ENCODE measurements at regions not wholly inside any gene's neighbourhood (a gene's known extent, or its start where the extent isn't known, plus 50 kb on each side); places are given as distances from the start of the nearest gene placed in this dataset.

DNA sequence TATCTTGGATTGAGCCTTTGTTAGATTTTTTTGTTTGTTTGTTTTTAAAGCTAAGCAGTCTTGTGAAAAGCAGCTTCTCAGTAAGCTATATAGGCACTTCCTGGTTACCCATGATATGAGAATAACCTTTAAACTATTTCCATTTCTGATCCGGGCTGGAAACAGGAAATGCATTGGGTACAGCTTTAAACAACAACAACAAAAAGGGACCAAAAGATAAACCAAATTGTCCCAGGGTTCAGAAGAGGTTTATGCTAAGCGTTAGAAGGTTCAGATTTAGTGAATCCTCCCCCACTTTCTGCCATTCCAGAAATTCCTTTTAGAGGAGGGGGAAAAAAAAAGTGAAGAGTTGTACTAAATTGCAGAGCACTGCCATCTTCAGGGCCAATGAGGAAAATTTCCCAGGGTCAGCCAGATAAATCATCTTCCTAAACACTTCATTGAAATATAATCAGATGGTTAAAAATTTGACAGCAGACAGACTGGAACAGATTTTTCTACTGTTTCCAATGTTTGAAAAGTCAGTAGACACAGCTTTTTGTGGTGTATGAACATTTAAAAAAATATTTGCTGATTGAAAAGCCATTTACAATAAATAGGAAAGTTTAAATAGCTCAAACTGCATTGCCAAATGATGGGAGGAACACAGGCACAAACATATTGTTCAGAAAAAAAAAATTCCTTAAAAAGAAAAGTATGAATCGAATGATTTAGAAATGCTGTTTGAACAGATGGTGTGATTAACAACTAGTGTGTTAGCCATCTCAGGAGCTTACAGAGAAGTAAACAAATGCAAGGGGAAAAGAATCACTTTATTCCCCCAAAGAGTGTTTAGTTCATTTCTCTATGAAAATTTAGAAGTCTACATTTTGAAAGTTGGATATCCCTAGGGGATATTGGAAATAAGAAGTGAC is 189.9 kb upstream of the TANK start:
- DNase-seq = peak; percentile 47

DNA sequence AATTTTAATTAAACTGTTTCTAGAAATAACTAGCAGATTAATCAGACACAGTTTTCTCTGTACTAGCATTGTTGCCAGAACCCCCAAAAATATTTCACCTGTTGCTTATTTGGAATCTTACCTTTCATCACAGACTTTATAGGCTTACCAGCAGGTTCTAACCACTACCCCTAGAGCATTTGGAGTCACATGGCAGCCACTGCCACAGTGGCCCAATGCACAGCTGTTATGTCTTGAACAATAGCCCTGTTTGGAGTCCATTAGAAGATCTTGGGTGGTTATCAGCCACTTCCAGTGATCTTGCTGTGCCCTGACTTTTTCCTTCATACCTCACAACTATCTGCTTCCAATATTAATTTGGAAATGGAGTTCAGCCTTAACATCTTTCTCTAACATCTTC is 186.2 kb upstream of the TANK start:
- no peak for DNase-seq

DNA sequence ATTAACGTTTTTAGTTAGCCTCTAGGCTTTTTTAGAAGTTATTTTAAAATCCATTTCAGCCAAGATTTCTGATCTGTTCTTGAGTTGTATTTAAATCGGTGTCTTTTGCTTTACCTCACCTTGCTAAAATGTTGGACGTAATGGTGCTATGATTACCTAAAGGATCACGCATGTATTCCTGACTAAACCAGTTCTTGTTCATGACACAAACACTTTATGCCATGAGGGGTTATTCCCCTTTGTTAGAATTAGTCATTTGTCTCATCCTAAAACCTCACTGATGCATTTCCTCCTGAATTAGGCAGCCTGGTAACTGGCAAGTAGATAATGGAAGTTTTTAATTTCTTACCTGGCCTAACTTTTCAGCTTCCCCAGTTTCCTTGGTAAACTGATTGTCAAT is 185.4 kb upstream of the TANK start:
- DNase-seq = peak; percentile 3

DNA sequence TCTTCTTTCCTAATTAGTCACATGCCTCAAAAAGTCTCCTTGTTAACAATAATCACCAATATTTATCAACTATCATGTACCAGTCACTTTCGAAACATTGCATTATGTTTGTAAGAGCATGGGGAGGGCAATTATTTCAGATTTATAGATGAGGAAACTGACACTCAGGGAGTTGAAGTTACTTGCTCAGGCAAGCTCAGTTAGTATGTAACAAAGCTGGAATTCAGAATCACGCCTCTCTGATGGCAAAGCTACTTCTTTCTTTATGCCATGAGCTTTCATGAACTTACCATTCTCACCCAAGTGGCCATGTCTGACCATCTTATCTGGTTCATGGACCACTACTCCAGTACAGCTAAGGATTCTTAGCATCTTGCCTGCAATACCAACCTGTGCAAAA is 183.4 kb upstream of the TANK start:
- no peak for DNase-seq

DNA sequence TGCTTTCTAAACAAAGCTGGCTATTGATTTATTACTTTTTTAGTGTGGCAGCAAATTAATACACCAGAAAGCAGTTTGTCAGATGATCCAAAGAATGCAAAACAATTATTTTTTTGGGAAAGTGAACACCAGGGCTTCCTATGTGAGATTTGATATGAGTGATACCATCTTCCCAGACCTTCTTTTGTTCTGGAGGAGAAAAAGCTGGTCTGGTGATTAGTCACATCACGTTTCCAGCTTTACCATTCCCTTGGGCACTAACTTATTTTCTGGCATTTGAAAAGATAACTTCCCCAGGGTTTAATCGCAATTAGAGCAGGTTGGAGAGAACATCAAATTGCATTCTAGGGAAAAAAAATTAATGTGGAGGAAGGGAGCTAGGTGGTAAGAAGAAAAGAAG is 182.9 kb upstream of the TANK start:
- DNase-seq = no peak

DNA sequence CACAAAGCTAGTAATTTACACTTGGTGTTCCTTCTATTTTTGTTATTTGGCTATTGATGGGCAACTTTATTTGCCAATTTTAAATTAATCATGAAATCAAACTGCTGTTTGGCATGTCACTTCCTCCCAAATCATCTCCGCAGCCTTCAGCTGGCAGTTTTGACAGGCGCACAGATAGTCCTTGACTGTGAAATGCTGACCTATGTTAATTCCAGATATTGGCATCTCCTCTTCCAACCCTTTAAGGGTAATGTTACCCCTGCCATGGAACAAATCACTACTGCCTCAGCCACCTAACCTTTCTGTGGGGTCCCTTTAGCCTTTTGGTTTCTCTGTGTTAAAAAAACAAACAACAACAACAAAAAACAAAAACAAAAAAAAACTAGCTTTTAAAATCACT is 182.4 kb upstream of the TANK start:
- DNase-seq = no peak

DNA sequence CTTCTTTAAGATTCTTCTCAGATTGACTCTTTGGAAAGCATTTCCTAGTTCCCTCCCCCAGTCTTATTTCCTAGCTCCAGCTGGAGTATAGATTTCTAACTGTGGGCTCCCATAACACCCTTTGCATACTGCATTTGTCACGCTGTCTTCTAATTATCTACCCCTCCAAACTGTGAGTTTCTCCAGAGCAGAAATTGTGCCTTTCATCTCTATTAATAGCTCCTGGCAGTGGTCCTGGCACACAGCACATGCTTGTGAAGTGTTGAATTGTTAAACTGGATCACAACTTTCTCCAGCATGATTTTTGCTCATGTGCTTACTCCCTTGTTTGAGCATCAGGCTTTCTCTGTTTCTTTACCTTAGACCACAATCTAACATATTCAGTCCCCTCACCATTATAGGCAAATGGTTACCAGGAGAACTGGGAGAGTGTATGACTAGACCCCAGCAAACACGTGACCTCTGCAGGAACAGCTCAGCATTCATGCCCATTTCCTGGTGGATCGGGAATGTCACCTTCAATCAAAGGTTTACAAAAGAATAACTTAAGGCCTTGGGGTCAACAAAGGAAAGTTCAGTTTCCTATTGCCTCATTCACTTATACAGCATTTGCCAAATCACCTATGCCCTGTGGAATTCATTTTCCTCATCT is 175.7 kb upstream of the TANK start:
- DNase-seq = no peak

DNA sequence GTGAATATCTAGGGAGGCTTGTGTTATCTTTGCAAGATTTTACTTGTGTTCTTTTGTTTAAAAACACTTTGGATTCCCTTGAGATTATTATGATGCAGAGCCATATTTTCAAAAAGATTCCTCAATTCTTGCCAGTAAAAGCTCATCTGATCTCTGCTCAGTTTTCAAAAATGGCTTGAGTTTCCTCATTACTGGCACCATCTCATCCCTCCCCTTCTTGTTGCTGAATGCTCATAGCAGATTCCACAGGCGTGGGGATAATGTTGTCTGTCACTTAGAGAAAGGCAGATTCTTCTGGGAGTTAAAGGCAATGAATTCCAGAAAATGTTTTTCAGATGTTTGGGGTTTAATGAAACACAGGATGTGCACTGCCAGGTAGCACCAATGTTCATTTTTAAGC is 170.4 kb upstream of the TANK start:
- no peak for DNase-seq

DNA sequence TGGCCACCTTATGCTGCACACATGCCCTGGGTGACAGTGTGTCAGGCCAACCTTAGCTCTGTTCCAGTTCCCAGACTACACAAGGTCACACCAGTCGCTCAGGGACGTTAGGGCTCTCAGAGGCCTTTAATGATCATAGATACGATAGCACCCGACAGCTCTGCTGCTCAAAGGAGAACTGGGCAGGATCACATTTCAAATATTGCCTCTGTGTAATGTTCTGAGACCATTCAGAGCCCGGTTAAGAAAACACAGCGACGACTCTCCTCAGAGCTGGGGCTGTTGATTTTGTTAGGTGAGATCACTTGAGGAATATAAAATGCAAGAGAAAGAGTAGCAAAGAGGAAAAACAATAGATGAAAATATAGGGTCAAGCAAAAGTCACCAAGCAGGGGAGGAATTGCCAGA is 166.6 kb upstream of the TANK start:
- no peak for DNase-seq

DNA sequence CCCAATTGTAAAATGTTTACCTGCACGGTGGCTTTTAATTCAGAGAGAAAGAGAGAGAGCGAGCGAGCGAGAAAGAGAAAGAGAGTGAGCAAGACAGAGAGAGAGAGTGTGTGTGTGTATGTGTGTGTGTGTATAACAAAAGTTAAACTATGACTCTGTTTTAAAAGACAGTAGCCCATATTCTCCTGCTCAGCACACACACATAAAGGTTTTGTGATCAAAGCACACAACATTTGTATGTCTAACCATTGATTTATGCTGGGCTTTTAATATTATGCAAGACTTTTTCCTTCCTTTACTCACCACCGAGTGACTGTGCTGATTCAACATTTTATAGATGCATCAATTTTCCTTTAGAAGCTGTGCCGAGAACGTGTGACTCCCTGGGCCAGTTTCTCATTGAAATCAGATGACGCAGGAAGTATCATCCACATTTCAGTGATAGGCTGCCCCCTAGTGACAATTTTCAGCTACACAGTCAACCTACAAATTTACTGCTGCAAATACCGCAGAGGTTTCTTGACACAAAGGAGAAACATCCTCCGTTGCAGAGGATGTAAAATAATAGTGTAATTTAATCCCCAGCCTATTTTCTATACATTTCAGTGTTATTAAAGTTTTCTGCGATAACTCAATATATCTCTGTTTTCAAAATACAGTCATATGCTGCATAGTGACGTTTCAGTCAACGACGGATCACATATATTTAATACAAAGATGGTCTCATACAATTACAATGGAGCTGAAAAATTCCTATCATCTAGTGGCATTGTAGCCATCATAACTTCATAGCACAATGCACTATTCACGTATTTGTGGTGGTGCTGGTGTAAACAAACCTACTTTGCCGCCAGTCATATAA is 165.9 kb upstream of the TANK start:
- DNase-seq = peak; percentile 84

DNA sequence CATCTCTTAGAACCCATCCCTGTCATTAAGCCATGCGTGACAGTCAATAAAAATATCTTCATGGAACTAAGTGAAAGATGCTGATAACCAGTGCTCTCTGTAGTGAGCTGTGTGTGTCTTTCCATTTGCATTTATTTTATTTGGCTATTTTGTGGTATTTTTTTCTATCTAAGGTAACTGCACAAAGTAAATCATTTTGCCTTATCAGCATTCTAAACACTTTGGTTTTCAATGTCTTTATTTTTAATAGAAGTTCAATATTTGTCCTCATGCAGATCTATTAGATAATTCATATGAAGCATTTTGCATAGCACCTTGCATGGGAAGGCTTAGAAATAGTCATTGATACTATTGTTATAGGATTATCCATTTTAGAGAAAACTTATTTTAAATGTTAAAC is 163.6 kb upstream of the TANK start:
- no peak for DNase-seq

DNA sequence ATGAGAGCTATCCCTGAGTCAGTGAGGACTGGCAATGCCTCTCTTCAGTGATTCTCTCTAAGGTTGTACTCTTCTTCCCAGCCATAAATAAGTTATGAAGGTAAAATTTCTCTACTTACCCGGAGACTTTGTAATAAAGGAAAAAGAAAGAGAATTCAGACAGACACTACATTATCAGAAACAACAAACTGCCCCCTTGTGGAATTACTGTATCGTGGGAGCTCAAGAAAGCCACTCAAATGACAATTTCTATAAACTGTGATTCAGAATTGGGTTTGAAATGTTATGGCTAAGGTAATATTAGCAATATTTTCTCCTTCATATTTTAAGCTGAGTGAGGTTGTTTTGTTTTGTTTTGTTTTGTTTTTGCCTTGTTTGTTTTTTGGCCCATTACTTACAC is 155.8 kb upstream of the TANK start:
- no peak for DNase-seq

DNA sequence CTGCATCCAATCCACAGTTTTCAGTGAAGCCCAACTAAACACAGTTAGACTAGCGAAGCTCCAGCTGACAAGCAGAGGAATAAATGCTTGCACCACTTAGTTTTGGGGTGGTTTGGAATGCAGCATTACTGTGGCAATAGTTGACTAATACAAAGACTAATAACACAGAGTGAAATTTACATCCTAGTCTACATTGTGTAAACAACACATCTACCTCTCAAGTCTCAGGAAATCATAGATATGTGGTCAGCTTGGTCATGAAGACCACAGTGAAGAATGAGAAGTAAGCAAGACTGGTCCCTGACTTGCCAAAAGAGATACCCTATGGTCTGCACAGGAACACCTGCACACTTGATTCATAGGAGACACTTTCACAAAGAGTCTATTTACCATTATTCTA is 155.1 kb upstream of the TANK start:
- no peak for DNase-seq

DNA sequence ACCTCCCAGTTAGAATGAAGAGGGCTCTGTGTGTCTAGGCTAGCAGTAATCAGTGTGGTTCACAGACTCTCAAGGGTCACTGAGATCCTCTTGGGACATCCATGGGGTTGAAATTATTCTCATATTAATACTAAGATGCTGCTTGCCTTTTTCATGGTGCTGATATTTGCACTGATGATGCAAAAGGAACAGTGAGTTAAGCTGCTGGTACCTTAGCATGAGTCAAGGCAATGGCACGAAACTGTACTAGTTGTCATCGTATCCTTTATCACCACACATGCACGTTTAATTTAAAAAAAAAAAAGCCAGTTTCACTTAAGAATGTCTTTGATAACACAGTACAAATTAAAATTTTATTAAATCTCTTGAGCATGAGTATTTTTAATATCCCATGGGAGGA is 151.9 kb upstream of the TANK start:
- no peak for DNase-seq

DNA sequence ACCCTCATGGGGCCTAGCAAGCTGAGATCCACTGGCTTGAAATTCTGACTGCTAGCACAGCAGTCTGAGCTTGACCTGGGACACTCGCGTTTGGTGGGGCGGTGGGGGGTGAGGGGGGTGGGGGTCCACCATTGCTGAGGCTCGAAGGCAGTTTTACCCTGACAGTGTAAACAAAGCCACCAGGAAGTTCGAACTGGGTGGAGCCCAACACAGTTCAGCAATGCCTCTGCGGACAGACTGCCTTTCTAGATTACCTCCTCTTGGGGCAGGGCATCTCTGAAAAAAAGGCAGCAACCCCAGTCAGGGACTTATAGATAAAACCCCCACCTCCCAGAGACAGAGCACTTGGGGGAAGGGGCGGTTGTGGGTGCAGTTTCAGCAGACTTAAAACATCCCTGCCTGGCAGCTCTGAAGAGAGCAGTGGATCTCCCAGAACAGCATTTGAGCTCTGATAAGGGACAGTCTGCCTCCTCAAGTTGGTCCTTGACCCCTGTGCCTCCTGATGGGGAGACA is 149.7 kb upstream of the TANK start:
- no peak for DNase-seq

DNA sequence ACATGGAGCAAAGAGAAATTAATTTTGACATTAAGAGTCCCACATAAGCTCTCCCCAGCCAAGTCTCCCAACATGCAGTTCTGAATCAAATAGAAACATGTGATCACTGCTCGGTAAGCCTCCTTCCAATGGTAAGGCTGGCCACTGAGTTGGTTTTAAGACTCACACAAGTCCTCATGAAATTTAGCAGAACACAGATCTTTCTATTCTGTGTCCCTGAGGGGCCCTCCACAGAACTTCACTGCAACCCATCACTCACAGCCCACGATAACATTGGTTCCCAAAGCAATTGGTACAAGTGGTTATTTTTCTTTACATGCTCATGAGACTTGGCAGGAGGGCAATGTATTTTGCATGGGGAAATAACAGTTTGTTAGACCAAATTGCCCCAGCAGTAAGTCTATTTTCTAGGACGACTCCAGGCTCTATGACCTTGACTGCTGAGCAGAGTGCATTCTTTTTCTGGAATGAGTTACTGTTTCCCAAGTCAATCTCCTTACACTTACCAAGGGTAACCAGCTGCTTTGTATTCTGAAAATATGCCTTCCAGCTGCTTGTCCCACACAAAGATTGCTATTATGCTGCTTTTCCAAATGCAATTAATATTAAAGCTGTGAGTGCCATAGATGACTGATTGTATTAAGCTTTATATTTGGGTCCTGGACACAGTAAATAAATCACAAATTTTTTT is 142.3 kb upstream of the TANK start:
- DNase-seq = no peak

DNA sequence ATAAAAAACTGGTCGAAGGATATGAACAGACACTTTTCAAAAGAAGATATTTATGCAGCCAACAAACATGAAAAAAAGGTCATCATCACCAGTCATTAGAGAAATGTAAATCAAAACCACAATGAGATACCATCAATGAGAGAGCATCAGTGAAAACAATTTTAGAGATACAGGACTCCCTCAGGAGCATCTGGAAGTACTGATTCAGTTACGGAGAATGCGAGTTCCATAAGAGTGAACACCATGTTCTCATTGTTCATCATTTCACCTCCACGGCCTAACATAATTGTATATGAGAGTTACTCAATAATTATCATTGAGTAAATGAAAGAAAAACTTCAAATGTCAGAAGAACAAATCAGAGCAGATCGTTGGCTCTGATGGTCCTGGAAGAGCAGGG is 140.9 kb upstream of the TANK start:
- no peak for DNase-seq

DNA sequence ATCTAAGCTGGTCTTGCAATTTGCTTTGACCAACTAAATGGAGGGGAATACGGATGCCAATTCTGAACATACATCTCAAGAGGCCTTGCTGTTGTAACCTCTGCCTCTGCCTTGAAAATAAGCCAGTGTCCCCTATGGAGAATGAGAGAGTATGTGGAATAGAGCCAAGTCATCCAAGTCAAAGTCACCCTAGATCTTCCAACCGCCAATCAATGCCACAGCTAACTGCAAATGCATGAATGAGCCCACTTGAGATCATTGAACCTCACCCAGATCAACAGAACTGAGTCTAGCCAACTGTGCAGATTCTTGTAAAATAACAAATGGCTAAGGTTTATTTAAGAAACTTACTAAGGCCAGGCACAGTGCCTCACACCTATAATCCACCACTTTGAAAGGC is 139.8 kb upstream of the TANK start:
- DNase-seq = no peak

DNA sequence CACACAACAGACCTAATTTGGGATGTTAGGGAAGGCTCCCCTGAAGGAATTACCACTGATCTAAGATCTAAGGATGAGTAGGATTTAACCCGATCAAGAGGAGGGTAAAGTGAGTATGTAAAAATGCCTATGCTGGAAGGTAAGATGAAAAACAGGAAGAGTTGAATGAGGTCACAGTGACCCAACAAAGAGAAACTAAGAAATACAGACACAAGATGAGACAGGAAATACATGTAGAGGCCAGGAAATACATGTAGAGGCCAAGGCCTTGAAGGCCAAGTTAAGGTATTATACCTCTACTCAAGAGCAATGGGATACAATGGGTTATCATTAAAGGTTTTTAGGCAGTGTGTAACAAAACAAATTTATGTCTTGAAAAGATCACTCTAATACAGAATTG is 131.6 kb upstream of the TANK start:
- DNase-seq = peak; percentile 5

DNA sequence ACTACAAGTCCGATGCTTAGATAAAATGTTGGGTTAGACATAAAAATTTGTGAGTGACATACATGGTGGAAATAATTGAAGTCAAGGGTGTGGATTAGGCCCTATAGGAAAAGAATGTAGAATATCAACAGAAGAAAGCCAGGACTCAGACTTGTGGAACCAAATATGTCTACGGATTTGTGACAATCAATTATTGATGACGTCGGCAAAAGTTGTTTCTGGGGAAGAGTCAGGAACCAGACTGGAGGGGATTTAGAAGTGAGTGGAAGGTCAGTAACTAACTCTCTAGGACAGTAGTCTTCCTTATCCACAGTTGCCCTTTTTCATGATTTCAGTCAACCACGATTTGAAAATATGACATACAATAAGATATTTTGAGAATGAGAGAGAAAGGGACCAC is 130.9 kb upstream of the TANK start:
- no peak for DNase-seq

DNA sequence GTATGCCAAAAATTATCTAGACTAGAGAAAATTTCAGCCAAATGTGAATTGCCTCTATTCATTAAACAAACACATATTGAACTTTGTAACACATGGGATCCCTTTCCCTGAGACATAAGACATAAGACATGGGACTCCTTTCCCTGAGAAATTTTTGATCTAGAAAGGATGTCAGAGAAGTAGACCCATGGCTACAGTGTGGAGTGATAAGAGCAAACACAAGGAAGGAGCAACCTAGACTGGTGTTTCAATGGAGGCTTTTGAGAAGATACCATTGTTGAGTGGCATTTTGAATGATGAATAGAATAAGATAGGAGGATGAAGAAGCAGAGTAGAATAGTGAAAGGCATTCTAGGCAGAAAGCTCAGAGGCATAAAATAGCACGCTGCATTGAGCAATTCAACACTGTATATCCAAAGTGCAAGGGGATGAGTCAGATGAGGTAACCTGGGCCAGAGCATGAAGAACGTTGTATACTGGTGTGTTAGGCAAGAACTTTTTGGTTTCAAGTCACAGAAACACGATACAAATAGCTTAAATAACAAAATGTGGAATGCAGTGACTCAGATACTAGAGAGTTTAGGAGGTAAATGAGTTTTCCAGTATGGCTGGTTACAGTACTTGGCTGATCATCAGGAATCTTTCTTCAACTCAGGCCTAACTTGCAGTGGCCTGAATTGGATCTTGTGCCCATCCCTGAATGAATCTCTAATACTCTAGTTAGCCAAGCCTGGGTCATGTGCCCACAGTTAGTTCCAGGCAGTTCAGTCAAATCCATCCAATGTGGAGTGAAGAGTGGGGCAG is 129.8 kb upstream of the TANK start:
- peak; percentile 6 for DNase-seq

DNA sequence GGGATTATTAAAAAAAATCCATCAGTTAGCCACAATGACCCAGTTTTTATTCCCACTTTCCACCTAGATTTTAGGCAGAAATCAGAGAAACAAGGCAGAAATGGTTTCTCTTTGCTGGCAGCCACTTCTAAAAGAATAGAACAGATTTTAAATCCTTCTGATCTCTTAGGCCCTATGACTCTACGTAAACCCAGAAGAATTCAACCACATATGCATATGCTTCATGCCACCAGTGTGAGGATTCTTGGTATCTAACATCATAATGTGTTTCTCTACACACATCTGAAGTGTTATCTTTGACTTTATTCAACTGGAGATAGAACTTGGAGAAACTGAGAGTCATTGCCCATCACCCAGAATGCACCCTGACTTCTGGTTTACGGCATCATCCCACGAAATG is 128.7 kb upstream of the TANK start:
- DNase-seq = no peak

Data from inflammatory macrophage treated with lipopolysaccharide for 4 hours (primary cell).